Panc1 (cell line): ENCODE measurements at regions not wholly inside any gene's neighbourhood (a gene's known extent, or its start where the extent isn't known, plus 50 kb on each side); places are given as distances from the start of the nearest gene placed in this dataset.

Experiments
- POLR2AphosphoS5 ChIP-seq: IDR thresholded peaks from 2 replicates; pipeline ENCODE4 v1.6.1; 2012; ENCODE audit warnings: mild to moderate bottlenecking, low read depth, low read length, moderate library complexity
- SIN3A ChIP-seq: IDR thresholded peaks from 2 replicates; pipeline ENCODE4 v1.6.1; 2012; ENCODE audit warnings: low read depth, mild to moderate bottlenecking, low read length, moderate library complexity, borderline replicate concordance; ENCODE audit not compliant: insufficient read depth
- TCF7L2 ChIP-seq: IDR thresholded peaks from 2 replicates; pipeline ENCODE4 v1.6.1; 2011; ENCODE audit warnings: mild to moderate bottlenecking, low read depth, low read length, inconsistent platforms
- TF ChIP-seq, protein P1 (sequence below), 2 experiments: IDR thresholded peaks; 2 replicates each; pipeline ENCODE4 v1.6.1; 2011 to 2012; ENCODE audit warnings: low read depth in 2 of 2, control low read depth in 1 of 2, low read length in 1 of 2, mild to moderate bottlenecking in 1 of 2, moderate library complexity in 1 of 2; ENCODE audit not compliant: insufficient read depth in 1 of 2
- TF ChIP-seq, protein P2 (sequence below): fragments of 450-650 bp; IDR thresholded peaks from 2 replicates; pipeline ENCODE4 v1.5.1; 2017; ENCODE audit warnings: mild to moderate bottlenecking

DNA sequence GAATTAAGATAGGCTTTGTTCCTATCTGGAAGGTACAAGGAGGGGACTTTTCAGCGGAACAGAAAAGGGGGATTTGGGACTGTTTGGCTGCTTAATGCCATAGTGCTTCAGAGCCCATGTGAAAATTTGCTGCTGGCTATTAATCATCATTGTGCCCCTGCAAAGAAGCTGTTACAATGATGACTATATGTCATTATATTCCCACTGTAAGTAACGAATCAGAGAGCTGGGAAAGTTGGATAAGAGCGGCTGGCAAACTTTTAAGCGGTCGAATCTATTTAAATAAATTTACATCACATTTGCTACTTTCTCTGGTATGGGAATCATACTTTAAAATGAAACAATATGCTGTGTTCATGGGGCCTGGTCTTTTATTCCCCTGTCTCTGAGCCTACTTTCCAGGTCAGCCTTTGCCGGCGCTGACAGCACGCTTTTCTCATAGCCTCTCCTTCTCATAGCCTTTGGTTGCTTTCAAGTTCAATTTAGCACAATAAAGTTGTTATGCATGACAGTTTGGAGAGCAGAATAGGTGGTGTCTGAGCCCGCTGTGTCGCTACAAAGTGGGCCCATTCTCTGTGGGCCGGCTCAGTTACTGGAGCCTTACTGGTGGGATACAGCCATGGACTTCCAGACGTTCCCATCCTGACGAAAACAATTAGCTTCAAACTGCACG lies 271.2 kb upstream of the TMEM161B start:
- TF ChIP-seq, protein P1, sequence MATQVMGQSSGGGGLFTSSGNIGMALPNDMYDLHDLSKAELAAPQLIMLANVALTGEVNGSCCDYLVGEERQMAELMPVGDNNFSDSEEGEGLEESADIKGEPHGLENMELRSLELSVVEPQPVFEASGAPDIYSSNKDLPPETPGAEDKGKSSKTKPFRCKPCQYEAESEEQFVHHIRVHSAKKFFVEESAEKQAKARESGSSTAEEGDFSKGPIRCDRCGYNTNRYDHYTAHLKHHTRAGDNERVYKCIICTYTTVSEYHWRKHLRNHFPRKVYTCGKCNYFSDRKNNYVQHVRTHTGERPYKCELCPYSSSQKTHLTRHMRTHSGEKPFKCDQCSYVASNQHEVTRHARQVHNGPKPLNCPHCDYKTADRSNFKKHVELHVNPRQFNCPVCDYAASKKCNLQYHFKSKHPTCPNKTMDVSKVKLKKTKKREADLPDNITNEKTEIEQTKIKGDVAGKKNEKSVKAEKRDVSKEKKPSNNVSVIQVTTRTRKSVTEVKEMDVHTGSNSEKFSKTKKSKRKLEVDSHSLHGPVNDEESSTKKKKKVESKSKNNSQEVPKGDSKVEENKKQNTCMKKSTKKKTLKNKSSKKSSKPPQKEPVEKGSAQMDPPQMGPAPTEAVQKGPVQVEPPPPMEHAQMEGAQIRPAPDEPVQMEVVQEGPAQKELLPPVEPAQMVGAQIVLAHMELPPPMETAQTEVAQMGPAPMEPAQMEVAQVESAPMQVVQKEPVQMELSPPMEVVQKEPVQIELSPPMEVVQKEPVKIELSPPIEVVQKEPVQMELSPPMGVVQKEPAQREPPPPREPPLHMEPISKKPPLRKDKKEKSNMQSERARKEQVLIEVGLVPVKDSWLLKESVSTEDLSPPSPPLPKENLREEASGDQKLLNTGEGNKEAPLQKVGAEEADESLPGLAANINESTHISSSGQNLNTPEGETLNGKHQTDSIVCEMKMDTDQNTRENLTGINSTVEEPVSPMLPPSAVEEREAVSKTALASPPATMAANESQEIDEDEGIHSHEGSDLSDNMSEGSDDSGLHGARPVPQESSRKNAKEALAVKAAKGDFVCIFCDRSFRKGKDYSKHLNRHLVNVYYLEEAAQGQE (IDR thresholded peaks at IDR 0.05; ENCODE audit: insufficient read depth in 1 of 2, low read depth in 2 of 2, low read length in 1 of 2) = no peak
- TF ChIP-seq, protein P2, sequence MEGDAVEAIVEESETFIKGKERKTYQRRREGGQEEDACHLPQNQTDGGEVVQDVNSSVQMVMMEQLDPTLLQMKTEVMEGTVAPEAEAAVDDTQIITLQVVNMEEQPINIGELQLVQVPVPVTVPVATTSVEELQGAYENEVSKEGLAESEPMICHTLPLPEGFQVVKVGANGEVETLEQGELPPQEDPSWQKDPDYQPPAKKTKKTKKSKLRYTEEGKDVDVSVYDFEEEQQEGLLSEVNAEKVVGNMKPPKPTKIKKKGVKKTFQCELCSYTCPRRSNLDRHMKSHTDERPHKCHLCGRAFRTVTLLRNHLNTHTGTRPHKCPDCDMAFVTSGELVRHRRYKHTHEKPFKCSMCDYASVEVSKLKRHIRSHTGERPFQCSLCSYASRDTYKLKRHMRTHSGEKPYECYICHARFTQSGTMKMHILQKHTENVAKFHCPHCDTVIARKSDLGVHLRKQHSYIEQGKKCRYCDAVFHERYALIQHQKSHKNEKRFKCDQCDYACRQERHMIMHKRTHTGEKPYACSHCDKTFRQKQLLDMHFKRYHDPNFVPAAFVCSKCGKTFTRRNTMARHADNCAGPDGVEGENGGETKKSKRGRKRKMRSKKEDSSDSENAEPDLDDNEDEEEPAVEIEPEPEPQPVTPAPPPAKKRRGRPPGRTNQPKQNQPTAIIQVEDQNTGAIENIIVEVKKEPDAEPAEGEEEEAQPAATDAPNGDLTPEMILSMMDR = no peak
- TF ChIP-seq POLR2AphosphoS5 (no peak), SIN3A (no peak), TCF7L2 (no peak)
